GM23338 (cell line): ENCODE measurements at regions not wholly inside any gene's neighbourhood (a gene's known extent, or its start where the extent isn't known, plus 50 kb on each side); places are given as distances from the start of the nearest gene placed in this dataset.
"Not testable (repeated sequence)": the region's sequence is repeated elsewhere in the genome, so short reads cannot be mapped to it uniquely, and the experiment has no call there.

Experiments
- ATAC-seq: fragments of 200-7000 bp; cut with Tn5 transposase; 3 replicates; pipeline ENCODE4 v1.9.1; 2020
- DNase-seq: peaks from one replicate; pipeline ENCODE4 v3.0.0-alpha.2; 2015; ENCODE audit warnings: low spot score
- H2AFZ ChIP-seq: fragments of 200-600 bp; sonication (generic); 2 replicates; pipeline ENCODE4 v1.8.0; 2016; ENCODE audit warnings: antibody characterized with exemption, mild to moderate bottlenecking, moderate library complexity
- H3F3A ChIP-seq: fragments of 200-600 bp; sonication (generic); replicated peaks from 2 replicates; pipeline ENCODE4 v1.8.0; 2017; ENCODE audit warnings: antibody characterized with exemption, mixed run types, low read depth
- H3K27ac ChIP-seq: fragments of 200-600 bp; sonication (generic); 2 replicates; pipeline ENCODE4 v1.6.1; 2016; ENCODE audit warnings: low read depth
- H3K27me3 ChIP-seq: fragments of 200-600 bp; sonication (generic); 2 replicates; pipeline ENCODE4 v1.8.0; 2016; ENCODE audit warnings: mild to moderate bottlenecking, mixed run types, moderate library complexity; ENCODE audit not compliant: insufficient read depth
- H3K36me3 ChIP-seq: fragments of 200-600 bp; sonication (generic); 2 replicates; pipeline ENCODE4 v1.8.0; 2016; ENCODE audit warnings: mild to moderate bottlenecking; ENCODE audit not compliant: insufficient read depth
- H3K4me1 ChIP-seq: fragments of 200-600 bp; sonication (generic); 2 replicates; pipeline ENCODE4 v1.8.0; 2016; ENCODE audit warnings: mild to moderate bottlenecking, moderate library complexity; ENCODE audit not compliant: insufficient read depth
- H3K4me2 ChIP-seq: fragments of 200-600 bp; sonication (generic); 2 replicates; pipeline ENCODE4 v1.7.1; 2017; ENCODE audit warnings: mixed run types
- H3K4me3 ChIP-seq: fragments of 200-600 bp; sonication (generic); 2 replicates; pipeline ENCODE4 v1.6.1; 2016; ENCODE audit warnings: mixed run types
- H3K79me2 ChIP-seq: fragments of 200-600 bp; sonication (generic); replicated peaks from 2 replicates; pipeline ENCODE4 v1.8.0; 2017; ENCODE audit warnings: mild to moderate bottlenecking; ENCODE audit not compliant: insufficient read depth
- H3K9me2 ChIP-seq: fragments of 200-600 bp; sonication (generic); 2 replicates; pipeline ENCODE4 v1.8.0; 2017; ENCODE audit not compliant: insufficient read depth
- H4K20me1 ChIP-seq: fragments of 200-600 bp; sonication (generic); replicated peaks from 2 replicates; pipeline ENCODE4 v1.8.0; 2017; ENCODE audit warnings: mild to moderate bottlenecking; ENCODE audit not compliant: insufficient read depth
- H3K27ac Mint-ChIP-seq: 2 replicates; pipeline ENCODE4 v1.8.0; 2020; ENCODE audit warnings: inconsistent platforms, mild to moderate bottlenecking, moderate library complexity, mixed read lengths
- H3K27me3 Mint-ChIP-seq: 3 replicates; pipeline ENCODE4 v1.8.0; 2022; ENCODE audit warnings: low read depth, mild to moderate bottlenecking, moderate library complexity, mixed read lengths, inconsistent platforms; ENCODE audit not compliant: insufficient read depth, poor library complexity
- H3K36me3 Mint-ChIP-seq: 3 replicates; pipeline ENCODE4 v1.8.0; 2021; ENCODE audit warnings: low read depth, mild to moderate bottlenecking, inconsistent platforms, moderate library complexity, mixed read lengths
- H3K4me1 Mint-ChIP-seq: 3 replicates; pipeline ENCODE4 v1.8.0; 2020; ENCODE audit warnings: mild to moderate bottlenecking, inconsistent platforms, mixed read lengths
- H3K4me3 Mint-ChIP-seq: 3 replicates; pipeline ENCODE4 v1.8.0; 2021; ENCODE audit warnings: moderate library complexity, mild to moderate bottlenecking, inconsistent platforms, mixed read lengths
- H3K9me3 Mint-ChIP-seq: 3 replicates; pipeline ENCODE4 v1.8.0; 2020; ENCODE audit warnings: moderate library complexity, mild to moderate bottlenecking, inconsistent platforms, mixed read lengths
- CTCF ChIP-seq, 2 experiments: fragments of 200-600 bp in 1 of 2; sonication (generic) in 1 of 2; conservative IDR thresholded peaks; 2 replicates each; pipeline versions ENCODE4 v1.5.1 to v1.6.1; 2016 to 2017; ENCODE audit warnings: antibody characterized with exemption in 2 of 2, low read depth in 2 of 2, mild to moderate bottlenecking in 2 of 2, moderate library complexity in 1 of 2
- ETS1 ChIP-seq: IDR thresholded peaks from 2 replicates; pipeline ENCODE4 v1.6.1; 2016; ENCODE audit warnings: antibody characterized with exemption
- EZH2 ChIP-seq: fragments of 200-600 bp; sonication (generic); IDR thresholded peaks from one replicate; pipeline ENCODE4 v1.8.0; 2017; ENCODE audit warnings: antibody characterized with exemption, mild to moderate bottlenecking, low read depth; ENCODE audit not compliant: unreplicated experiment
- EZH2phosphoT487 ChIP-seq: fragments of 200-600 bp; sonication (generic); IDR thresholded peaks from one replicate; pipeline ENCODE4 v1.8.1; 2018; ENCODE audit warnings: antibody characterized with exemption; ENCODE audit not compliant: unreplicated experiment
- NANOG ChIP-seq: IDR thresholded peaks from 2 replicates; pipeline ENCODE4 v1.6.1; 2016; ENCODE audit warnings: antibody characterized with exemption, borderline replicate concordance
- REST ChIP-seq: IDR thresholded peaks from one replicate; pipeline ENCODE4 v1.6.1; 2018; ENCODE audit warnings: antibody characterized with exemption; ENCODE audit not compliant: unreplicated experiment
- STAT1 ChIP-seq: IDR thresholded peaks from one replicate; pipeline ENCODE4 v1.6.1; 2016; ENCODE audit warnings: antibody characterized with exemption; ENCODE audit not compliant: unreplicated experiment
- ZNF114 ChIP-seq: fragments of 250-450 bp; sonication (Bioruptor Pico); IDR thresholded peaks from 2 replicates; pipeline ENCODE4 v1.5.0; 2020; ENCODE audit warnings: mild to moderate bottlenecking, moderate library complexity
- ZNF331 ChIP-seq: fragments of 250-450 bp; sonication (Bioruptor Pico); IDR thresholded peaks from 2 replicates; pipeline ENCODE4 v1.5.0; 2020; ENCODE audit warnings: low read depth, mild to moderate bottlenecking, moderate library complexity

- H3K9me3 Mint-ChIP-seq: peaks cover 66% of the 10 kb centered on the region
- H3K27ac Mint-ChIP-seq, H3K9me2 ChIP-seq, H4K20me1 ChIP-seq, H3K4me2 ChIP-seq, H3K27me3 ChIP-seq, H3K4me3 ChIP-seq, DNase-seq, H3K27me3 Mint-ChIP-seq, H2AFZ ChIP-seq, H3K4me3 Mint-ChIP-seq, H3F3A ChIP-seq, H3K36me3 Mint-ChIP-seq, H3K27ac ChIP-seq, ATAC-seq, H3K4me1 ChIP-seq, H3K4me1 Mint-ChIP-seq, H3K79me2 ChIP-seq, H3K36me3 ChIP-seq: not testable (repeated sequence)
Observed at GRCh38 chr18:14952444-14953077, 204.6 kb downstream of the ANKRD30B start.

- Histone ChIP-seq H3K27ac (no peak overlapping the region), H3K36me3 (no peaks in the 10 kb centered on the region), H3K4me3 (no peak overlapping the region), H3K9me2 (no peaks in the 10 kb centered on the region), H3K27me3 (no peaks in the 10 kb centered on the region), H3K79me2 (no peaks in the 10 kb centered on the region), H2AFZ (no peak overlapping the region), H3K4me2 (no peak overlapping the region), H3F3A (no peaks in the 10 kb centered on the region), H3K4me1 (no peaks in the 10 kb centered on the region), H4K20me1 (no peaks in the 10 kb centered on the region)
- H3K27me3 Mint-ChIP-seq: peaks cover 1% of the 10 kb centered on the region
- no peak overlapping the region for H3K27ac Mint-ChIP-seq
- peaks cover 45% of the 10 kb centered on the region for H3K9me3 Mint-ChIP-seq
- ATAC-seq: no peak
- no peak overlapping the region for H3K4me3 Mint-ChIP-seq
- H3K4me1 Mint-ChIP-seq: no peaks in the 10 kb centered on the region
- no peak for DNase-seq
- TF ChIP-seq ETS1: no peak
- no peak for TF ChIP-seq EZH2phosphoT487
- TF ChIP-seq EZH2: no peak
- TF ChIP-seq ZNF114 (CRISPR knock-in tag): no peak
- no peak for TF ChIP-seq ZNF331 (CRISPR knock-in tag)
- TF ChIP-seq NANOG: no peak
- no peak for TF ChIP-seq STAT1
- TF ChIP-seq CTCF (conservative IDR thresholded peaks at IDR 0.05; ENCODE audit: low read depth in 2 of 2): no peak
- peaks cover 5% of the 10 kb centered on the region for H3K36me3 Mint-ChIP-seq
Observed at GRCh38 chr18:14958701-14959100, 210.7 kb downstream of the ANKRD30B start.

- peaks cover 3% of the 10 kb centered on the region; the same call in 2 of the 3 replicates for H3K36me3 Mint-ChIP-seq
- H3K4me1 Mint-ChIP-seq: no peaks in the 10 kb centered on the region
- Histone ChIP-seq H3K27me3 (no peaks in the 10 kb centered on the region), H3K4me2 (no peak overlapping the region), H3K4me1 (no peaks in the 10 kb centered on the region), H2AFZ (no peak overlapping the region), H3K4me3 (no peak overlapping the region), H4K20me1 (no peaks in the 10 kb centered on the region), H3K79me2 (no peaks in the 10 kb centered on the region), H3K9me2 (no peaks in the 10 kb centered on the region), H3K36me3 (no peaks in the 10 kb centered on the region), H3F3A (no peaks in the 10 kb centered on the region), H3K27ac (no peak overlapping the region)
- DNase-seq (no peak), ATAC-seq (no peak)
- H3K4me3 Mint-ChIP-seq: no peak overlapping the region
- H3K27me3 Mint-ChIP-seq: peaks cover 1% of the 10 kb centered on the region
- H3K27ac Mint-ChIP-seq: no peak overlapping the region
- peaks cover 43% of the 10 kb centered on the region for H3K9me3 Mint-ChIP-seq
- TF ChIP-seq EZH2 (no peak), REST (no peak)
Observed at GRCh38 chr18:14959550-14959949, 211.6 kb downstream of the ANKRD30B start.
